ENCODE measurements at regions not wholly inside any gene's neighbourhood (a gene's known extent, or its start where the extent isn't known, plus 50 kb on each side); places are given as distances from the start of the nearest gene placed in this dataset.

DNA sequence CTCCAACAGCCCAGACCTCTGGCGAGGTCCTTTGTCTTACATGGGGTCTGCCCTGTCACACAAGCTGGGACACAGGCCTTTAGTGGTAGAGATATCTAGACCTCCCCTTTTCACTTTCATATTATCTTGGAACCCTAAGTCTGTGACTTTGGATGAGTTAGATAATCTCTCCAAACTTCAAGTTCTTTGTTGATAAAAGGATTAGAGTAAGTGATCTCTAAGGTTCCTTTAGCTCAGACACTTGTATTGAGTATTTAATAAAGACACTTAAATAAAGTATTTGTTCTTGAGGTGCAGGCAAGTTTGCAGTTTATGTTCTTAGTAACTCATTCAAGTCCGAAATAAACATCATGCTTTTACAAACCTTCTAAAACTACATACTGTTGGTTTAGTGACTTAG lies 459.6 kb downstream of the SHQ1 start:
- no peak for DNase-seq

DNA sequence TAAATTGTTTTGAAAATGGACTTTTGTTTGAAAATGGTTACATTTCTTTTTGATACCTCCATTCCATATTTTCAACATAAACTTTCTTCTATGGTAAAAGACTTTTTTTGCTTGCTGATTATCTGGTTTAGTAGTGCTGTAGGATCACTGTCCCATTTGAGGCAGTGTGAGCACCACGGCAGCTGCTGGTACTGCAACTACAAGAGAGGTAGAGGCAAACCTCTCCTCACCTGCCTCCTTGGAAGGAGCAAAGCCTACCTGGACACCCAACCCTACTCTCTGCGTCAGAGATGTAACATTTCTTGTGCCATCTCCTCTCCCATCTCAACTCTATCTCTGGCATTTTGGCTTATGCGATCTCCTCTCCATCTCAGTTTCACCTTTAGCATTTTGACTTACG lies 460.1 kb downstream of the SHQ1 start:
- no peak for DNase-seq

DNA sequence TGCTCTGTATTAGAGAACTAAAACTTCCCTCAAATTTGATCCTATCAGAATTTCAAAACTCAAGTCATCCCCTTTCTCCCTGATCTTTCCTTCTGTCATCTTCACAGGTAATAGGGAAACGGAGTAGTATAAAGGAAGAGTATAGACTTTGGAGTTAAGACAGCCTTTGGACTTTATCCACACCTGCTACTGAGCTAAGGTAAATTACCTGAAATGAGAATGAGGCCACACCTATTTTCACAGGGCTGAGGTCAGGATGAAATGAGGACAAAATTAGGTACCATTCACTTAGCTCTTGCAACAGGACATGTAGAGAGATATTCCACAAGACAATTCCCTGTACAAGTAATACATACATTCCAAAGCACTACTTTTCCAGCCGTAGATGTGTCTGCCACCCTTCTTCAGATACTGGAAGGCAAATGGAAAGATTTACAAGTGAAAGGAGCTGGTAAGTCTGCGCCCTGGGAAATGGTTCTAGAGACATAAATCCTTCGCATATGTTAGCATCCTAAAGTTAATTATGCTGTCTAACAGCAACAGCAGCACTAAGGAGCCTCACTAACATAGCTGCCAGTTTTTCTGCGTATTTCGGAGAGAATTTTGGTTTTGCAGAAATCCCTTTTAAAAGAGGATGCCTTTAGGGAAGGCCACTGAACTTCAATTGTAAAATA lies 461.8 kb downstream of the SHQ1 start:
- no peak for DNase-seq

DNA sequence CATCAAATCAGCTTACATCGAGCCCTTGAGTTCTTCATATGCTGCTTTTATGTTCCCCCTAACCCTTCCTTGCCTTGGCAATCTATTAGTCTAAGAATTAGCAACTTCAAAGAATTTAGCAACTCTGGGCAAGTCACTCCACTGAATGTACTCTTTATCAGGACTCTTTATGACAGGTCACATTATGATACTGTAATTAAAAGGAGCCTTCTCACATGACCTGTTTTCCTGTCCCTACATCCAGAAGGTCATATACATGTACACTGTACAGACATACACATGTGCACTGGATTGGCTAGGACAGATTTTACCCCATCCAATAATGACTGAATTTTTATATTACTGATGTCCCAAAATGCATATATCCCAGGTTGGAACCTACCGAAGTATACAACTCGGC lies 463.1 kb downstream of the SHQ1 start:
- no peak for DNase-seq

DNA sequence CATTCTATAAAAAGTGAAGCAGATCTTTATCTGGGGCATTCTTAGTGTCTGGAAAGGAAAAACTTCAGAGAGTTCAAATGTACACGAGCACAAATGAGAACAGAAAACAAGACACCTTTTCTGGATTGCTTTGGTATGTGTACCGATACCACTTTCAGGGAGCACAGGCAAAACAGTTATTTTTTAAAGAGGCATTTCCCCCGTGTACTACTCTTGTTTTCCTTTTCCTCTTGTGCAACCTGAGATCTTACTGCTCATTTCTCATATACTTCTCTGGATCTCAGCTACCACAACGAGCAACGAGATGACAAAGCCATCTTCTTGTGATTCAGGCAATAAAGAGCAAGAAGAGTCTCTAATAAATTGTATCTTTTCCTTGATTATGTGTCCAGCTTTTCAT lies 463.6 kb downstream of the SHQ1 start:
- DNase-seq = no peak

DNA sequence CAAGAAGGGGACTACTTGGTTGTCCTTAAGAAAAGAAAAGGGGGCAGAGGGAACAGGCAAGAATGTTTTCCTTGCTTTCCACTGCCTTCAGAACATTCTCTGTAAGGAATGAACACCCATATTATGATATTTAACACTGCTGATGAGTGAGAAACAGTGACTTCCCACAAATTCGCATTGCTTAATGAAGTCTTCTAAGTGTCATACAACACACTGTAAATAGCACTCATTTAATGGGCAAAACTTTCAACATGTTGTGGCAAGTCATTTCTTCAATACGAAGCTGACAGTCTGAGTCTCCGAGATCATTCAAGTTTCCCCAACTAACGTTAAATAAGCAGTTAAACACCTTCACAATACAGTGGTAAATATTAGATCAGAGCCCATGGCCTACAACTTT lies 464.4 kb downstream of the SHQ1 start:
- DNase-seq = no peak

DNA sequence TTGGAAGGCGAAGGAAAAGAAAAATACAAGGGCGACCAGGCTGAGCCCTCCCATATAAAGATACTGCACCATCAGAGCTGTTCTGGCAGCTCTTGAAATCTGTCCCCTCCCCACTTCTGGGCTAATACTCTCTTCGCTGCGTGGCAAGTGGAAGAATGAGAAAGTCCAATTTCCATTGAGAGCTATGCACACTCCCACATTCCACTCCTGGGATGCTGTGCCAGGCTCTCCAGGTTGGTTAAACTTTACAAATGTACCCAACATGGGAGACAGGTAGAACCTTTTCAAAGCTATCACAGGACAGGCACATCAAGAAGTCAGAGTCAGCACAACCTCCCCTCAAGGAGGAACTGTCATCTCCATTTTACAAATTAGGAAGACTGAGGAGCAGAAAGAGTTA lies 465.0 kb downstream of the SHQ1 start:
- no peak for DNase-seq

DNA sequence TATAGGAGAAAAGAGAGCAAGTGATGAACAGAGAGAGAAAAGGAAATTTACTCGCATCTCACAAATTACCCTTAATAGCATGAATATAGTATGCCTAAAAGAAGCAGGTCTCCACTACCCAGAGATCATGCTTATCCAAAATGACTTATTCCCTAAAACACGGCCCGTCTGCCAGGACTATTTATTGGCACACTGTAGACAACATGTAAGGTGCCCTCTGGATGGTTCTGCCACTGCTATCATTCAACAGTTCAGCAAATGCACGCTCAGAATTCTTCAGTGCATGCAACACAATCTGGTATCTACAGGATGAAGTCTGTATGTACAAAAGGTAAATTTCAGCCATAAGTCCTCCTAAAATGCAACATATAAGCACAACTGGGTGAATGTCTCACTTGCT lies 465.8 kb downstream of the SHQ1 start:
- no peak for DNase-seq

DNA sequence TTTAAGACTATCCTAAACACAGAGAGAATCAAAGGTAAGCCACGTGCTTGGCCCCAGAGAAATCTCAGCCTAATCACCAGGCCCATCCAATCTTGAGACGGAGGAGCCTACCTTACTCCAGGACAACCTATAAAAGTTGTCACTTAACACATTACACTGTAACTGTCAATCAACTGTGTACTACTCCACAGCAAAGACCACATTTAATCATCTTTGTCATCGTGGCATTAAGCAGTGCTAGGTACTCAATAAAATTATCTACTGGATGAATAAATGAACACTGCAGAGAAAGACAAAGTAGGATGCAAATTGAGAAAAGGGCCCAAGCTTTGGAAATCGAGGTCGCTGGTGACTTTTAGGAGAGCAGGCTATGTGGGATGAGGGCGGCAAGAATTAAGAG lies 466.7 kb downstream of the SHQ1 start:
- DNase-seq = no peak

DNA sequence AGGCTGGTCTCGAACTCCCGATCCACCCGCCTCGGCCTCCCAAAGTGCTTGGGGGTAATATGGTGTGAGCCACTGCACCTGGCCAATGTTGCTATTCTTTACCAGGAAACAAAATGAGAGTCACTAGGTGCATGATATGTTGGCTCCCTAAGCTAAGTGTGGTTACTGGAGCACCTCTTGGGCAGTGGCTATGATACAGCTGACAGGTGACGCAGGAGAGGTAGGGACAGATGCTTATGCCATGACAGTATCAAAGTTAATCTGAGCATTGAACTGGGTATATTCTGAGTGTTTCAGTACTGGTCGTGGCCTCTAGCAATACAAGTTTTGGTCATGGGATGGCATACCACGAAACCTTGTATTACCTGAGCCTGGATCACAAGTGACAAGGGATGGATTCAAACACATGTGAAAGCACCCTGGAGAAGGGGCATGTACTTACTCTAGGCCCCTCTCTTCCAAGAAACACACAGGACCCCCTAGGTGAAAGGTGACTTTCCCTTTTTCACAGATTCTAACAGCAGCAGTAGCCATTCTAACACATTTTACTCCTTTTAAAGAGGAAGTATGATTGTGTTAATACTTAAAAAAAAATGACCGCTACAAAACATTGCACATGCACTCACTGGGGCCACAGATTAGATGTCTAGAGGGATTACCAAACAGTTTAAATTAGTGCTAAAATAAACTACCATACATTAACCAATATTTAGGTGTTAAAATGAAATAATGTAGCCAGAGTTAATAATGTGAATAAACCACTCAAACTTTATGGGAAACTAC lies 467.3 kb downstream of the SHQ1 start:
- no peak for DNase-seq

DNA sequence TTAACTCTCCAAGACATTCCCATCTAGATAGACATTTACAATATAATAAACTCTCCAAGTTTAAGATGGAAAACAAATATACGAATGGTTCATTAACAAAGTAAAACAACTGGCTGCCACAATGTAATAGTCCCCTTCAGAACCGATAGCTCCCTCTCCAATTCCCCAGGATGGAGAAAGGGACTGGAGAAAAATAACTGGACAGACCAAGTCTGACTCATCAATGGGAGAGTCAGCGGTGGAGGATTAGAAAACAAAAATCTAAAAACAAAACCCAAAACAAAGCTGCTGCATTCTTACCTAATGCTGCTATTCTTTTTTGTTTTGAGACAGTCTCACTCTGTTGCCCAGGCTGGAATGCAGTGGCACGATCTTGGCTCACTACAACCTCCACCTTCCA lies 468.1 kb downstream of the SHQ1 start:
- no peak for DNase-seq

DNA sequence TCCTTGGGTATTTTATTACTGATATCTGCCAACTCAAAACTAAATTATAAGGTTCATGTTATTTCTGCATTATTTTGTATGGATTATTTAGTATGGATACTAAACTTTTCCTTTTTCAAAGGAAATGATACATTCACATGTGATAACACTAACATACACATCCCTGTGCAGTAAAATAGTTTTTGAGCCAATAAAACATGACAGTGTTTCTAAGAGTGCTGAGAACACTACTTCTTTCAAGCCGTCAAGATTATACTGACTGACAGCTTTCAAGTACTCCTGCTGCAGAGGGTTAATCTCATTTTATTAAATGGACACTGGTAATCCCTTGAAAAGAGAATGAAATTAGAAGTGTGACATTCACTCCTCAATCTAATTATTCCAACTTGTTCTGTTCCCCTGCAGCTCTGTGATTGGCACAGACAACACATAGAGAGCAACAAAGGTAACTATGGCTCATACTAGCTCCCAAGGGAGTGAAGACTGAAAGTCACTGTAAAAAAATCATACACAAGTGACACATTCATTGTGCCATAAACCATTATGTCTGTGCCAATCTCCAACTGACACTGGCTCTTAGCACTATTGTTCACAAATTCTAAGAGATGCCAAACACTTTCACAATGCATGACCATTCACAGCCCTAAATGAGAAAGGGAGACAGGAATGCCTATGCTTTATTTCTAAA lies 468.6 kb downstream of the SHQ1 start:
- DNase-seq = peak; percentile 78

DNA sequence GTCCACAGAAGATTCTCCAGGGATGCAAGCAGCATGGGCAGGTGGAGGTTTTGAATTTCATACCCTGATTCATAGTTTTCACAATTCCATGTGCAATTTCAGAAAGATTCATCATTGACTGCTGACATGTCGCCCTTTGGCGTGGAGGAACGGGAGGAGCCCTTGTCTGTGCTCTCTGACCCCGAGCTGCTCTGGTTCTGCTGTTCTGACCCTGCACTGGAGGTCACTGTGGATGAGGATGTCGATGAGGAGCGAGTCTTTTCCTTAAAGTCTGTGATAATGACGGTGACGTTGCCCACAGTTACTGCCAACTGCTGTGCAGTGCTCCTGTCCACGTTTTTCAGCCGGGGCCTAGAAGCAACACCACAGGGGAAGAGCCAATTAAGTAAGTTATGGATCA lies 470.0 kb downstream of the SHQ1 start:
- DNase-seq = no peak

DNA sequence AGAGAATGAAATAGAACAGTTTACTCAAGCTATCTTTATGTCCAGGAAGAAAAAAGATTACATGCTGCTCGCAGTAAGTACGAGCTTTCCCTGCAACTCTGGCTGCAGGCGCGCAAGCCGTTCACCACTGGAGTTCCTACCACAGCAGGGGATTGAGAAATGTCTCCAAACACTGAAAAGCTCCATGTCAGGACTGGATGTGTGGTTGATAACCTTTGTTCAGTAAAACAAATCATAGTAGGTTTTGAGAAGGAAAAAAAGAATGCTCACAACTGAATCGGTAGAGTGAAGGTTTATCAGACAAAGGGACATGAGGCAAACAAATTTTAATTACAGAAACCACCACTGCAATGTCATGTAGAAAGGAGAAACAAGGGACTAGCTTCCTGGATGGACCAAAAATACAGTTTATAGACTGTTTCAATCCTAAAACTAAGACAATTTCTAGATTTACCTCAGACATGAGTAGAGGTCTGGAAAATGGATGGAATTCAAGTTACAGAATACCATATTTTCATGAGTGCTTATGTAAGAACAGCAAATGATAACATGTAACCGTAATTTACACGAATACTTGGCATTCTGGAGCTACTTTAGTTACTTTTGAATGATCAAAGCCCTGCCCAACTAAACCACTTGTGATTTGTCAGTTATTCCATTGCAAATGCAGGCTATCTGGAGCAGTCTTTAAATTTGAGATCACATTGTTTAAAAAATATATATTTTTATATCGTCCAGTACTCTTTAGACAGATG lies 471.1 kb downstream of the SHQ1 start:
- DNase-seq = no peak

DNA sequence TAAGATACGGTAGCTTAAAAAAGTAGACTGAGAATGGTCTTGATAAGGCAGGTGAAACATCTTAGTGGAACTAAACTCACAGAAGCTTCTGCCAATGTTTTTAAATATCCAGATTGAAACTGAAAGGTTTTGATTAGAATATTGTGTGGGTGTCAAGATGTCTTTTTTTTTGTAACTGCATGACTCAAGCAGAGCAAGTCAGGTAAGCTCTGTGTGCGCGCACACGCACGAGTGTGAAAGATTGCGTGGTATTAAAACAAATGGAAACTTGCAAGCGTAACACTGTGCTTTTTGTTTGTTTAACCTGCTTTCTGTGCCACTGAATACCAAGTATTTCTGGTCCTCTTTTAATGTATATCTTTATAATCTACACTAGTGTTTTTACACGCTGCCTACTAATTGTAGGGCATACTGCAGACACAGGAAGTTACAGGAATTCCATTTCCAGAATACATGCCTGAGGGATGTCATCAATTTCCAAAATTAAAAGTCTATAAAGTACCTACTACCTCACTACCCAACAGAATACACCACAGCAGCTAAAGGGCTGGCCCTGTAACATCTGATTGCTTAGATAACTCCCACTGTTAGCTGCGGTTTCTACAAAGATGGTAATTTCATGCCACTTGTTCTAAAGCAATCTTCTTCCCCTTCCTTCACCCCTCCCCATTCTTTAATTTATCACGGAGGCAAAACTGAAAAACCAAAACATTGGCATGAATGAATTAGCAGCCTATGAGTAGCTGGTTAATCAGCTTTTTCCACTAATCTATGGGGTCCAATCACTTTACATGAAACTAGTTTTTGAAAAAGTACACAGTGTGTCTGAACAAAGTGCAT lies 472.8 kb downstream of the SHQ1 start:
- no peak for DNase-seq

DNA sequence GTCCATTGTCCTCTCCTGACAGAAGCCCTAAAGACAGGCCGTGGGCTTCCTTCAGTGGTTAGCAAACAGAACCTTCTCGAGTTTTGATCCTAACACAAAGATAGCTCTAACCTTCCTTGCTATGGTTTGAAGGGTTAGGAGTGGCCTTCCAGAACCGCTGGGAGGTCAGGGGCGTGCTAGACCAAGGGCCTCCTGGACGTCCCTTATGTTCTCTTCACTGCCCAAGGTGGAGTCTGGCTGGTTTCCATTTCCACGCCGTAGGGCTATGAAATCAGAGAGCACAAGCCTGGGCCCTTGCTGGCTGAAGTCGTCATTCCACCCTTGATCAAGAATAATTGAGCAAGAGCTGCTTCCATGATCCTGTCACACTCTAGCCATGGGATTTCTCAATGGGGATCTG lies 475.1 kb downstream of the SHQ1 start:
- no peak for DNase-seq

DNA sequence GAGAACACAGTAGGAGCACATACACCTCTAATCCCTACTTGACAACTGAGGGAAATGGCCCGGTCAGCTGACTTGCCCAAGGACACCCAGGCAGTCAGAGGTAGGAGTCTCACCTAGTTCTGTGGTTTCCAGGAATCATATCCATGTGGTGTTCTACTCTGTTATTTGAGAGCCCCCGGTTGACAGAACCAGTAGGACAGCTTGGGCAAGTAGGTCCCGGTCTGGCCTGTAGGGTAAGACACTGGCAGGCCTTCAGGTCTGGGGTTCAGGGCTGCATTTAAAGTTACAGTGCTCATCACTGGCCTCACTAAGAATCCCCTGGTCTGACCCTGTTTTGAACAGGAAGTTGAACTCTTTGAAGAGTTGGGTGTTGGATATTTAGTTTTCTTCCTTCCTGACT lies 476.1 kb downstream of the SHQ1 start:
- no peak for DNase-seq

DNA sequence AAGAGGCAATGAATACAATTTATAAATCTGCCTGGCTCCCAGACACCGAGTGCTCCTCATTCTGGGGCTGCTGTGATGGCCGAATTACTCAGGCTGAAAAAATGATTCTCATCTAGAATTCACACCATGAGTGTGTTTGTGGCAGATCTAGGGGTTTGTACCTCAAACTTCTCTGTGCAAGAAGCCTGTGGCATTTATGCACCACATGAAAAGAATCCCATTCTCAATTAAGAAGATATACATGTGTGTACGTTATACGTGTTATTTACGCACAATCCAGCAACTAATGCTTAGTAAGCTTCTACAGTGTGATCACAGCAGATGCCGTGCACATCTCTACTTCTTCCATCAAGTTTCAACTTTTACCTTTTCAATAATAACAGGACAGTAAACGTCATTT lies 476.8 kb downstream of the SHQ1 start:
- DNase-seq = no peak

DNA sequence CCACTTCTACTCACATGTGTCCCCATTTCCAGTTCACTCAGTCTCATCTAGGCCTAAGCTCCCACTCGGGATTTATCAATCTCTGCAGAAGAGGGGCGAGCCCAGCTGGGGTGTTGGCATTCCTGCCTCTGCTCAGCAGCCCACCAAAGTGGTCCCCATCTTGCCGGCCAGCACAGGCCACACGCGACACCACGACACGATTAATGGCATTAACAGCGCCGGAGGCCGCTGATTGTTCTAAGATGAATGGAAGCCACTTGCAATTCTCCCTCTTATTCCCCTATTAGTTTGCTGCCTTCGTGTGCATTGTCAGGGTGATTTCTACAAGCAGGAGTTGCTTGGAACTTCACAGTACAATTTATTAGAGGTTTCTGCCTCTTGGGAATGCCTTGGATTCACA lies 477.3 kb downstream of the SHQ1 start:
- no peak for DNase-seq

DNA sequence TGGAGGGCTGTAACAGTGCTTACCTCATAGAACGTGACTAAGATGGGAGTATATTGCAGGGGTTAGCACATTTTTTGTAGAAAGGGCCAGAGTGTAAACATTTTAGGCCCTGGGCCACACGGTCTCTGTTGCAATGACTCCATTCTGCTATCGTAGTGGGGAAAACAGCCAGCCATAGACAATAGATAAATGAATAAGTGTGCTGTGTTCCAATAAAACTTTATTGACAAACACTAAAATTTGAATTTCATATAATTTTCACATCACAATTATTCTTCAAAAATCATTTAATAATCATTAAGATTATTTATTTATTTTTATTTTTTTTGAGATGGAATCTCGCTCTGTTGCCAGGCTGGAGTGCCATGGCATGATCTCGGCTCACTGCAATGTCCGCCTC lies 478.6 kb downstream of the SHQ1 start:
- no peak for DNase-seq

DNA sequence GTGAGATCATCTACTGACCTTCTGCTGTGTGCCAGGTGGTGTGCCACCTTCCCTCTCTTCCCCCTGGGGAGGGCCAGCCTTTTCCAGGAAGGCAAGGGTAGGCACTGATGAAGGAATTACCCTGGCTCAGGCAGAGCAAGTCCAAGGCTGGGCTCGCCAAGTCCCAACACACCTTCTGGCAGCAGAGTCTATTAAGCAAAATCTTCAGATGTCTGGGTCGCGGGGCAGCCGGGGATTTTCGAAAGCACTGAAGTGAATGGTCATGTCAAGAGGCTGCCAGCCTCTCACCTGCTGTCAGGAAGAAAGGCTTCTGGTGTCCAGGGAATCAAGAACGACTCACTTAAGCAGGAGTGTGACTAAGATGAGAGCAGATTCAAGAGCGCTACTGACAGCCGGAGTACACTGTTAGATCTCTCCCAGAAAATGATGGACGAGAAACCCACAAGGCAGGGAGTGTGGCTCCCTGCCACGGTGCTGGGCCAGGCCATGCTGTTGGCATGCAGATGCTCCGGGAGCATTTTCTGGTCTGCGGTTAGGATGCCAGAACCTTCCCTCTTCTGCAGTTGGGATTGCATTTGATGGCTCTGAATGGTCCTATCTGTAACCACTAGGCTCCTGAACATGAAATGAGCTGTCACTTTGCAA lies 479.8 kb downstream of the SHQ1 start:
- DNase-seq = no peak

DNA sequence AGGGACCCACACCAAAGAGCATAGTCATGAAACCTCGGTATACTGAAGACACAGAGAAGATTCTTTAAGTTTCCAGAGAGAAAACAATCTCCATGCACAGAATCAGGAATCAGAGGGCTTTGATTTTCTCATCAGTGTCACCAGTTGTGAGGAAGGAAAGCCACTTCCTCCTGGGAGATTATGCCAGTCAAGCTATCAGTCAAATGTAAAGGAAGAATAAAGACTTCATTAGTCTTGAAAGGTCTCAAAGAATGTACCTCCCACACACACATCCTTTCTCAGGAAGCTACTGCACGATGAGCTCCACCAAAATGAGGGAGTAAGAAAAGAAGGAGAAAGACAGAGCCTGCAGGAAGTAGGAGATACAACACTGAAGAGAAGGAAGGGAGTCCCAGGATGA lies 486.3 kb downstream of the SHQ1 start:
- no peak for DNase-seq
